Fibroblast of pulmonary artery (primary cell): ENCODE measurements at regions not wholly inside any gene's neighbourhood (a gene's known extent, or its start where the extent isn't known, plus 50 kb on each side); places are given as distances from the start of the nearest gene placed in this dataset.
"Not testable (repeated sequence)": the region's sequence is repeated elsewhere in the genome, so short reads cannot be mapped to it uniquely, and the experiment has no call there.

Source experiments
- DNase-seq: peaks from one replicate; pipeline ENCODE4 v3.0.0-alpha.2; 2010; ENCODE audit warnings: low read depth
- H3K4me3 ChIP-seq: replicated peaks from 2 replicates; pipeline ENCODE4 v1.5.1; 2011; ENCODE audit warnings: low read depth, mild to moderate bottlenecking, control low read depth, low read length, moderate library complexity
- TF ChIP-seq, protein P1 (sequence below): IDR thresholded peaks from 2 replicates; pipeline ENCODE4 v1.5.1; 2011; ENCODE audit warnings: mild to moderate bottlenecking, control low read depth, low read length, inconsistent platforms; ENCODE audit errors: missing control alignments

- DNase-seq = no peak
- TF ChIP-seq, protein P1, sequence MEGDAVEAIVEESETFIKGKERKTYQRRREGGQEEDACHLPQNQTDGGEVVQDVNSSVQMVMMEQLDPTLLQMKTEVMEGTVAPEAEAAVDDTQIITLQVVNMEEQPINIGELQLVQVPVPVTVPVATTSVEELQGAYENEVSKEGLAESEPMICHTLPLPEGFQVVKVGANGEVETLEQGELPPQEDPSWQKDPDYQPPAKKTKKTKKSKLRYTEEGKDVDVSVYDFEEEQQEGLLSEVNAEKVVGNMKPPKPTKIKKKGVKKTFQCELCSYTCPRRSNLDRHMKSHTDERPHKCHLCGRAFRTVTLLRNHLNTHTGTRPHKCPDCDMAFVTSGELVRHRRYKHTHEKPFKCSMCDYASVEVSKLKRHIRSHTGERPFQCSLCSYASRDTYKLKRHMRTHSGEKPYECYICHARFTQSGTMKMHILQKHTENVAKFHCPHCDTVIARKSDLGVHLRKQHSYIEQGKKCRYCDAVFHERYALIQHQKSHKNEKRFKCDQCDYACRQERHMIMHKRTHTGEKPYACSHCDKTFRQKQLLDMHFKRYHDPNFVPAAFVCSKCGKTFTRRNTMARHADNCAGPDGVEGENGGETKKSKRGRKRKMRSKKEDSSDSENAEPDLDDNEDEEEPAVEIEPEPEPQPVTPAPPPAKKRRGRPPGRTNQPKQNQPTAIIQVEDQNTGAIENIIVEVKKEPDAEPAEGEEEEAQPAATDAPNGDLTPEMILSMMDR = no peak
- no peak overlapping the region for H3K4me3 ChIP-seq
Measured at GRCh38 chr14:55832974-55833373, 253.0 kb downstream of the KTN1 start.

DNA sequence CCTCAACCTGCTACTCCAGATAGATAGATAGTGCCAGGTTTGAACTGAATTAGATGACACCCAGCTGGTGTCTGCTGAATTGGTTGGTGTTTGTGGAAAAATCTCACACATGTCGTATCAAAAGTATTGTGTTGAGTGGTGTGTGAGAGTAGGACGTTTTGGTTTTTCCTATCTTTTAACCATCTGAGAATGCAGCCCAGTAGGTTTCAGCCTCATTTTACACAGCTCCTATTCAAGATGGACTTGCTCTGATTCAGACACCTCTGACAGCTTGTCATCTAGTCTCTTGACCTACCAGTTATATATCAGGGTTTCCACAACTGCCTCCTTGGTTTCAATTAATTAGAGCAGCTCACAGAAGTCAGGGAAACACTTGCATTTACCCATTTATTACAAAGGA, 254.4 kb downstream of the KTN1 start:
- TF ChIP-seq, protein P1 = no peak
- DNase-seq = no peak
- no peak overlapping the region for H3K4me3 ChIP-seq

DNA sequence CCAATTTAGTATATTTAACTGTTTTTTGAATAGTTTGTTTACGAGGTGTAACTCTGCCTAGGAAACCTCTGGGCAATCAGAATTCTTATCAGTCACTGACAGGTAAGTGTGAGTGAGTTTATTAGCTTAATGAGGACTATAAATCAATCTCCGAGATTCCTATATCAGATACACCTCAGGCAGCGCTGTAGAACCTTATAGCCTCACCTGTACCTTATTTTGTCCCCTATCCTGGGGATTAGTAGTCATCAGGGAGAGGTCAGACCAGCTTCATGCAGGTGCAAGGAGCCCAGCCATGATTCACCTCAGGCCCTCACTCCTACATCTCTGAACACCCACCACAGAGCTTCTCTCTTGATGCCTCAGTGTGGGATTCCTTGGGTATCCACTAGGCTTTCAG, 256.0 kb downstream of the KTN1 start:
- DNase-seq = no peak
- TF ChIP-seq, protein P1 = no peak

DNA sequence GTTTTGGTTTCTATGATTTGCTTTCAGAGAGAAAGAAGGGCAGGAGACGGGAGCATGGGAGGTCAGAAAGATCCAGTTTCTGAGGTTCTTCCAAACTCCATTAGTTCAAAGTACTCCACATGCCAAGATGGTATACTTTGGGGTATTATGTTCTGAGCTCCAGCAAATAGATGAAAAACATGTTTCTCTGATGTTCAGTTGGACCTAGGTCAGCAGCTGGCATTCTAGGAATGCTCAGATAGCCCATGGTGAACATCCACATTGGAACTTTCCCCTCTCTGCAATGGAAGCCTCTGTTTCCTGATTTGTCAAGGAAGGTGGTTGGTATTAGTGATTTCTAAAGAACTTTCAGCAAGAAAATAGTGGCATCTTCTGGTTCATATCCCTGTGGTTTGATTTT, 257.5 kb downstream of the KTN1 start:
- TF ChIP-seq, protein P1 = no peak
- no peak for DNase-seq
- no peak overlapping the region for H3K4me3 ChIP-seq

More for the DNA sequence above, 256.0 kb downstream of the KTN1 start:
- no peak overlapping the region for H3K4me3 ChIP-seq

- no peak overlapping the region for H3K4me3 ChIP-seq
- TF ChIP-seq, protein P1 = no peak
- DNase-seq = no peak
Measured at GRCh38 chr14:55838529-55839052, 258.6 kb downstream of the KTN1 start.

GRCh38 chr14:55839301-55839947, 259.4 kb downstream of the KTN1 start:
- H3K4me3 ChIP-seq, DNase-seq: not testable (repeated sequence)

DNA sequence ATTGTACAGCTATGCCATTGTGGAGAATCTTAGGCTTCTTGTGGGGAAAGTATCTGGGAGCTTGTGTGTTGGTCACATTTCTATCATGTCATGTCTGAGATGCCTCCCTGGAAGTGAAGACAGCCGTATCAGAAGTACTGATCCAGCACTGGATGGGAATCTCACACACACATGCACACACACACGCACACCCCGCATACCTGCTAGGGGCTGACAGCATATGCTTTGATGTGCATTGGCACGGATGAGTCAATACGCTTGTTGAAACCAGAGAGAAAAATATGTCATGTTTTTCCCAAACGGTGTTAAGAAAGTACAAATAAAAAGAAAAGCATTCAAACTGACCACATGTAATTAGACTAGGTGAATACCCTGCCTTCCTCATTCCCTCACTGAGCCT, 260.8 kb downstream of the KTN1 start:
- DNase-seq = no peak
- H3K4me3 ChIP-seq = no peak overlapping the region
- TF ChIP-seq, protein P1 = no peak
